ENCODE measurements at regions not wholly inside any gene's neighbourhood (a gene's known extent, or its start where the extent isn't known, plus 50 kb on each side); places are given as distances from the start of the nearest gene placed in this dataset.
"Not testable (repeated sequence)": the region's sequence is repeated elsewhere in the genome, so short reads cannot be mapped to it uniquely, and the experiment has no call there.

GRCh38 chr13:50228527-50228926, 213.3 kb downstream of the KCNRG start:
- intact Hi-C loops (cut with DNase I), result loop anchor here (10.0 kb wide), 1 partner anchor 144 kb away; no protein-coding TSS in a partner anchor

GRCh38 chr13:50229960-50230661, 214.9 kb downstream of the KCNRG start:
- TF ChIP-seq, protein P1, sequence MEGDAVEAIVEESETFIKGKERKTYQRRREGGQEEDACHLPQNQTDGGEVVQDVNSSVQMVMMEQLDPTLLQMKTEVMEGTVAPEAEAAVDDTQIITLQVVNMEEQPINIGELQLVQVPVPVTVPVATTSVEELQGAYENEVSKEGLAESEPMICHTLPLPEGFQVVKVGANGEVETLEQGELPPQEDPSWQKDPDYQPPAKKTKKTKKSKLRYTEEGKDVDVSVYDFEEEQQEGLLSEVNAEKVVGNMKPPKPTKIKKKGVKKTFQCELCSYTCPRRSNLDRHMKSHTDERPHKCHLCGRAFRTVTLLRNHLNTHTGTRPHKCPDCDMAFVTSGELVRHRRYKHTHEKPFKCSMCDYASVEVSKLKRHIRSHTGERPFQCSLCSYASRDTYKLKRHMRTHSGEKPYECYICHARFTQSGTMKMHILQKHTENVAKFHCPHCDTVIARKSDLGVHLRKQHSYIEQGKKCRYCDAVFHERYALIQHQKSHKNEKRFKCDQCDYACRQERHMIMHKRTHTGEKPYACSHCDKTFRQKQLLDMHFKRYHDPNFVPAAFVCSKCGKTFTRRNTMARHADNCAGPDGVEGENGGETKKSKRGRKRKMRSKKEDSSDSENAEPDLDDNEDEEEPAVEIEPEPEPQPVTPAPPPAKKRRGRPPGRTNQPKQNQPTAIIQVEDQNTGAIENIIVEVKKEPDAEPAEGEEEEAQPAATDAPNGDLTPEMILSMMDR (IDR thresholded peaks at IDR 0.05), result no peak
- Histone ChIP-seq H3K36me3 (no peaks in the 10 kb centered on the region), H3K4me1 (no peaks in the 10 kb centered on the region), H3K27ac (no peak overlapping the region), H3K27me3 (no peaks in the 10 kb centered on the region), H3K4me3 (no peak overlapping the region), H3K9me3 (no peaks in the 10 kb centered on the region)
- DNase-seq (ENCODE audit: low spot score in 2 of 2), result no peak
- intact Hi-C loops (cut with DNase I), result loop anchor here (10.0 kb wide), 1 partner anchor 145 kb away; no protein-coding TSS in a partner anchor

More at GRCh38 chr13:50228527-50228926, 213.3 kb downstream of the KCNRG start:
- Histone ChIP-seq H3K36me3 (no peaks in the 10 kb centered on the region), H3K27ac (no peak overlapping the region), H3K27me3 (no peaks in the 10 kb centered on the region), H3K9me3 (no peaks in the 10 kb centered on the region), H3K4me1 (no peaks in the 10 kb centered on the region), H3K4me3 (no peak overlapping the region)
- TF ChIP-seq, protein P1 (IDR thresholded peaks at IDR 0.05), result no peak
- no peak for DNase-seq (ENCODE audit: low spot score in 2 of 2)

- DNase-seq (ENCODE audit: low spot score in 2 of 2), result no peak
- intact Hi-C loops (cut with DNase I), result no loop called here
- Histone ChIP-seq H3K9me3 (no peaks in the 10 kb centered on the region), H3K4me1 (no peaks in the 10 kb centered on the region), H3K27me3 (no peaks in the 10 kb centered on the region), H3K4me3 (no peak overlapping the region), H3K36me3 (no peaks in the 10 kb centered on the region), H3K27ac (no peak overlapping the region)
- TF ChIP-seq, protein P1 (IDR thresholded peaks at IDR 0.05), result no peak
These were observed 215.4 kb downstream of the KCNRG start for GRCh38 chr13:50230662-50230978.

DNA sequence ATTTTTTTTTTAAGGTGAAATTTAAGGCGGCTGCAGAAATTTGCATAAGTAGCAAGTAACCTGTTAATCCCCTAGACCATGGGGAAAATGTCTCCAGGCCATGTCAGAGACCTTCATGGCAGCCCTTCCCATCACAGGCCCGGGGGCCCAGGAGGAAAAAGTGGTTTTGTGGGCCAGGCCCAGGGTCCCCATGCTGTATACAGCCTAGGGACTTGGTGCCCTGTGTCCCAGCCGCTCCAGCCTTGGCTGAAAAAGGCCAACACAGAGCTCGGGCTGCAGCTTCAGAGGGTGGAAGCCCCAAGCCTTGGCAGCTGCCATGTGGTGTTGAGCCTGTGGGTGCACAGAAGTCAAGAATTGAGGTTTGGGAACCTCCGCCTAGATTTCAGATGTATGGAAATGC, 218.3 kb downstream of the KCNRG start:
- H3K4me3 ChIP-seq; H3K4me1 ChIP-seq; H3K27me3 ChIP-seq; H3K36me3 ChIP-seq; DNase-seq (ENCODE audit: low spot score in 2 of 2); H3K27ac ChIP-seq; intact Hi-C loops (cut with DNase I); H3K9me3 ChIP-seq: not testable (repeated sequence)

DNA sequence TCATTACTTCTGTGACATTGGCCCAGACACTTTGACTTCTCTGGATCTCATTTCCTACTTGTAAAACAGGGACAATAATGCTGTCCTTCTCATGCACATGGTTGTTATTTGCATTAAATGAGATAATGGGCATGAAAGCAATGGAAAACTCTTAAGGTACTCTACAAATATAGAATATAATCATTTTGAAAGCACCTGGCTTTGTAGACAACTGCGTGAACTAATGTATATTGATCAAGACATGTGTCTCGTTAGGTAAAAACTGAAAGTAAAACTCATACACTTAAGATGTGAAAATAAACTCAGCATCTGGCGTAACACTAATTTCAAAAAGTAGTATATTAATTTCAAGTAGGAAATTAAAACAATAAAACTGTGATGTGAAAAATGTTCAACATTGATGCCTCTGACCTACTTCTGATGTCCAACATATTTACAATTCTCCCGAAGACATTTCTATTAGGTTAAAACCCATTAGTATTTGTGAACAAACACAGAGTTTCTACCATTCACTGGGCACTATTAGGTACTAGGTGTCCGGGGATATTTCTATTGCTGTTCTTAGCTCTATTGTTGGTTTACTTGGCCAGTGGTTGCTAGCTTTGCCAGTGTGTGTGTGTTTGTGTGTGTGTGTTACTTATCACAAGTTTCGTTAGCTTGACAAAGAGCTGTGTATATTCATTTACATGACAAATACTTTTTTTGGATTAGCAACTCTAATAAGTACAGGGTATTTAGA, 220.5 kb downstream of the KCNRG start:
- TF ChIP-seq, protein P1 (IDR thresholded peaks at IDR 0.05), result no peak

GRCh38 chr13:50236898-50237318, 221.7 kb downstream of the KCNRG start:
- Histone ChIP-seq H3K27me3 (no peaks in the 10 kb centered on the region), H3K27ac (no peak overlapping the region), H3K9me3 (no peaks in the 10 kb centered on the region), H3K36me3 (no peaks in the 10 kb centered on the region), H3K4me1 (no peaks in the 10 kb centered on the region), H3K4me3 (no peak overlapping the region)
- DNase-seq (ENCODE audit: low spot score in 2 of 2), result no peak
- intact Hi-C loops (cut with DNase I), result no loop called here
- TF ChIP-seq, protein P1 (IDR thresholded peaks at IDR 0.05), result no peak

More for the DNA sequence above, 220.5 kb downstream of the KCNRG start:
- Histone ChIP-seq H3K4me1 (no peaks in the 10 kb centered on the region), H3K27me3 (no peaks in the 10 kb centered on the region), H3K4me3 (no peak overlapping the region), H3K36me3 (no peaks in the 10 kb centered on the region), H3K27ac (no peak overlapping the region), H3K9me3 (no peaks in the 10 kb centered on the region)
- intact Hi-C loops (cut with DNase I), result no loop called here
- no peak for DNase-seq (ENCODE audit: low spot score in 2 of 2)
